H9 (cell line): ENCODE measurements at regions not wholly inside any gene's neighbourhood (a gene's known extent, or its start where the extent isn't known, plus 50 kb on each side); places are given as distances from the start of the nearest gene placed in this dataset.
A peak's percentile ranks its signal among the peaks of the same experiment; 100 is the strongest.

ENCODE experiments used
- DNase-seq: peaks from one replicate; pipeline ENCODE4 v3.0.0-alpha.2; 2017
- H2AFZ ChIP-seq: one replicate; pipeline ENCODE4 v1.6.1; 2013; ENCODE audit warnings: mild to moderate bottlenecking, low read length, control low read depth, moderate library complexity
- H2AK5ac ChIP-seq: 2 replicates; pipeline ENCODE4 v1.6.1; 2013; ENCODE audit warnings: low read length, control low read depth, mixed read lengths; ENCODE audit not compliant: insufficient read length
- H2BK120ac ChIP-seq: one replicate; pipeline ENCODE4 v1.6.1; 2013; ENCODE audit warnings: low read depth, mild to moderate bottlenecking, low read length, control low read depth, inconsistent platforms; ENCODE audit not compliant: poor library complexity, severe bottlenecking
- H2BK12ac ChIP-seq: 2 replicates; pipeline ENCODE4 v1.6.1; 2013; ENCODE audit warnings: low read length, control low read depth, mixed read lengths, low read depth; ENCODE audit not compliant: insufficient read length
- H2BK15ac ChIP-seq: 2 replicates; pipeline ENCODE4 v1.6.1; 2013; ENCODE audit warnings: low read depth, low read length, control low read depth
- H2BK20ac ChIP-seq: one replicate; pipeline ENCODE4 v1.6.1; 2013; ENCODE audit warnings: low read depth, mild to moderate bottlenecking, low read length, control low read depth, inconsistent platforms; ENCODE audit not compliant: poor library complexity, severe bottlenecking
- H2BK5ac ChIP-seq: 2 replicates; pipeline ENCODE4 v1.6.1; 2013; ENCODE audit warnings: low read length, control low read depth, mixed read lengths; ENCODE audit not compliant: insufficient read length
- H3K14ac ChIP-seq: 2 replicates; pipeline ENCODE4 v1.6.1; 2013; ENCODE audit warnings: low read length, control low read depth; ENCODE audit not compliant: insufficient read depth
- H3K18ac ChIP-seq: 2 replicates; pipeline ENCODE4 v1.6.1; 2013; ENCODE audit warnings: low read depth, mild to moderate bottlenecking, mixed read lengths, low read length, control low read depth; ENCODE audit not compliant: insufficient read length
- H3K23ac ChIP-seq: 2 replicates; pipeline ENCODE4 v1.6.1; 2013; ENCODE audit warnings: low read length, control low read depth, mixed read lengths, low read depth; ENCODE audit not compliant: insufficient read length
- H3K23me2 ChIP-seq: 2 replicates; pipeline ENCODE4 v1.6.1; 2013; ENCODE audit warnings: low read depth, mild to moderate bottlenecking, mixed read lengths, low read length, control low read depth; ENCODE audit not compliant: insufficient read length, poor library complexity, severe bottlenecking
- H3K27ac ChIP-seq: 2 replicates; pipeline ENCODE4 v1.5.1; 2013; ENCODE audit warnings: low read length, control low read depth, mixed read lengths, low read depth; ENCODE audit not compliant: insufficient read length
- H3K27me3 ChIP-seq: 2 replicates; pipeline ENCODE4 v1.6.1; 2013; ENCODE audit warnings: low read length, control low read depth, inconsistent platforms; ENCODE audit not compliant: insufficient read depth
- H3K4ac ChIP-seq: 2 replicates; pipeline ENCODE4 v1.6.1; 2013; ENCODE audit warnings: low read depth, mild to moderate bottlenecking, control low read depth, inconsistent platforms, low read length, moderate library complexity
- H3K4me1 ChIP-seq: 2 replicates; pipeline ENCODE4 v1.6.1; 2013; ENCODE audit warnings: low read length, control low read depth, inconsistent platforms; ENCODE audit not compliant: insufficient read depth
- H3K4me2 ChIP-seq: 2 replicates; pipeline ENCODE4 v1.6.1; 2013; ENCODE audit warnings: low read length, control low read depth, mixed read lengths; ENCODE audit not compliant: insufficient read length, insufficient read depth
- H3K56ac ChIP-seq: 2 replicates; pipeline ENCODE4 v1.6.1; 2013; ENCODE audit warnings: low read depth, mild to moderate bottlenecking, mixed read lengths, low read length, control low read depth; ENCODE audit not compliant: insufficient read length
- H3K79me1 ChIP-seq: 2 replicates; pipeline ENCODE4 v1.6.1; 2013; ENCODE audit warnings: low read depth, mild to moderate bottlenecking, moderate library complexity, low read length, control low read depth, inconsistent platforms; ENCODE audit not compliant: insufficient read depth, poor library complexity, severe bottlenecking
- H3K79me2 ChIP-seq: 2 replicates; pipeline ENCODE4 v1.6.1; 2013; ENCODE audit warnings: low read length, control low read depth, inconsistent platforms; ENCODE audit not compliant: insufficient read depth
- H3K9ac ChIP-seq: 2 replicates; pipeline ENCODE4 v1.6.1; 2013; ENCODE audit warnings: low read length, control low read depth, mixed read lengths; ENCODE audit not compliant: insufficient read length; ENCODE audit errors: extremely low read depth
- H3K9me3 ChIP-seq: one replicate; pipeline ENCODE4 v1.6.1; 2013; ENCODE audit warnings: low read depth, low read length, inconsistent platforms; ENCODE audit not compliant: control insufficient read depth
- H3T11ph ChIP-seq: one replicate; pipeline ENCODE4 v1.6.1; 2013; ENCODE audit warnings: mild to moderate bottlenecking, low read length, control low read depth, inconsistent platforms
- H4K20me1 ChIP-seq: one replicate; pipeline ENCODE4 v1.6.1; 2013; ENCODE audit not compliant: control insufficient read depth, insufficient read length, insufficient read depth
- H4K5ac ChIP-seq: 2 replicates; pipeline ENCODE4 v1.6.1; 2013; ENCODE audit warnings: low read depth, mild to moderate bottlenecking, mixed read lengths, low read length, control low read depth; ENCODE audit not compliant: insufficient read length
- H4K8ac ChIP-seq: replicated peaks from 2 replicates; pipeline ENCODE4 v1.6.1; 2013; ENCODE audit warnings: low read length, control low read depth, mixed read lengths, low read depth; ENCODE audit not compliant: insufficient read length
- H4K91ac ChIP-seq: 2 replicates; pipeline ENCODE4 v1.6.1; 2013; ENCODE audit warnings: low read depth, mild to moderate bottlenecking, moderate library complexity, mixed read lengths, low read length, control low read depth; ENCODE audit not compliant: insufficient read length
- H3K27ac Mint-ChIP-seq, 3 experiments: 2 replicates in 2 of 3; 3 replicates in 1 of 3; pipeline ENCODE4 v1.8.0; 2020 to 2021; ENCODE audit warnings: mixed read lengths in 3 of 3, mild to moderate bottlenecking in 1 of 3, moderate library complexity in 1 of 3
- H3K27me3 Mint-ChIP-seq: 2 replicates; pipeline ENCODE4 v1.8.0; 2021; ENCODE audit warnings: low read depth, mild to moderate bottlenecking, moderate library complexity, mixed read lengths
- H3K36me3 Mint-ChIP-seq, 3 experiments: 2 replicates in 2 of 3; 3 replicates in 1 of 3; pipeline ENCODE4 v1.8.0; 2020 to 2021; ENCODE audit warnings: low read depth in 3 of 3, mixed read lengths in 3 of 3; ENCODE audit not compliant: insufficient read depth in 1 of 3
- H3K4me1 Mint-ChIP-seq, 2 experiments: 2 replicates each; pipeline ENCODE4 v1.8.0; 2020; ENCODE audit warnings: mixed read lengths in 2 of 2
- H3K4me3 Mint-ChIP-seq, 2 experiments: 2 replicates in 1 of 2; 3 replicates in 1 of 2; pipeline ENCODE4 v1.8.0; 2020 to 2021; ENCODE audit warnings: mild to moderate bottlenecking in 2 of 2, mixed read lengths in 2 of 2, moderate library complexity in 1 of 2
- H3K9me3 Mint-ChIP-seq, 2 experiments: 2 replicates in 1 of 2; 3 replicates in 1 of 2; pipeline ENCODE4 v1.8.0; 2020; ENCODE audit warnings: mild to moderate bottlenecking in 2 of 2, mixed read lengths in 2 of 2, moderate library complexity in 1 of 2
- WGBS: extraction: QIAGEN DNeasy Blood & Tissue Kit; methylation state at CpG from one replicate; pipeline ENCODE4 v1.1.7; 2013; ENCODE audit warnings: missing lambda C conversion rate, low lambda C conversion rate, mixed read lengths; ENCODE audit not compliant: insufficient read length; ENCODE audit errors: extremely low coverage; 5-methylcytosine and 5-hydroxymethylcytosine counted together
- TF ChIP-seq, protein P1 (sequence below): fragments of 200-600 bp; sonication (generic); conservative IDR thresholded peaks from 3 replicates; pipeline ENCODE4 v1.8.0; 2021; ENCODE audit warnings: antibody characterized with exemption, mild to moderate bottlenecking

- Histone ChIP-seq H3K79me1 (no peaks in the 10 kb centered on the region), H2BK12ac (no peak overlapping the region), H3K79me2 (no peaks in the 10 kb centered on the region), H3K27ac (no peak overlapping the region), H3K9ac (no peak overlapping the region), H3T11ph (no peak overlapping the region), H3K18ac (no peak overlapping the region), H3K27me3 (no peaks in the 10 kb centered on the region; the same call in 1 of the 2 replicates), H3K9me3 (no peaks in the 10 kb centered on the region), H2BK20ac (no peak overlapping the region), H3K56ac (no peak overlapping the region), H2AFZ (no peak overlapping the region), H2BK5ac (no peak overlapping the region), H3K4ac (no peak overlapping the region), H4K20me1 (no peaks in the 10 kb centered on the region), H3K4me1 (no peaks in the 10 kb centered on the region), H3K23ac (no peak overlapping the region), H2BK120ac (no peak overlapping the region), H2AK5ac (no peak overlapping the region), H4K91ac (no peak overlapping the region), H4K5ac (no peak overlapping the region), H2BK15ac (no peak overlapping the region), H3K23me2 (no peaks in the 10 kb centered on the region), H3K4me2 (no peak overlapping the region), H4K8ac (no peak overlapping the region), H3K14ac (no peak overlapping the region)
- Mint-ChIP-seq H3K27me3 (peaks cover 26% of the 10 kb centered on the region), H3K27ac (no peak overlapping the region; a peak in 1 of 7 replicates), H3K9me3 (no peaks in the 10 kb centered on the region; a peak in 1 of 5 replicates), H3K4me3 (no peak overlapping the region), H3K36me3 (no peaks in the 10 kb centered on the region), H3K4me1 (peaks cover 0 to 3% of the 10 kb centered on the region in 2 experiments; a peak in 2 of 4 replicates)
- WGBS: no CpG with 5 or more reads among the region's 6 CpGs
- DNase-seq: peak; percentile 60
- TF ChIP-seq, protein P1, sequence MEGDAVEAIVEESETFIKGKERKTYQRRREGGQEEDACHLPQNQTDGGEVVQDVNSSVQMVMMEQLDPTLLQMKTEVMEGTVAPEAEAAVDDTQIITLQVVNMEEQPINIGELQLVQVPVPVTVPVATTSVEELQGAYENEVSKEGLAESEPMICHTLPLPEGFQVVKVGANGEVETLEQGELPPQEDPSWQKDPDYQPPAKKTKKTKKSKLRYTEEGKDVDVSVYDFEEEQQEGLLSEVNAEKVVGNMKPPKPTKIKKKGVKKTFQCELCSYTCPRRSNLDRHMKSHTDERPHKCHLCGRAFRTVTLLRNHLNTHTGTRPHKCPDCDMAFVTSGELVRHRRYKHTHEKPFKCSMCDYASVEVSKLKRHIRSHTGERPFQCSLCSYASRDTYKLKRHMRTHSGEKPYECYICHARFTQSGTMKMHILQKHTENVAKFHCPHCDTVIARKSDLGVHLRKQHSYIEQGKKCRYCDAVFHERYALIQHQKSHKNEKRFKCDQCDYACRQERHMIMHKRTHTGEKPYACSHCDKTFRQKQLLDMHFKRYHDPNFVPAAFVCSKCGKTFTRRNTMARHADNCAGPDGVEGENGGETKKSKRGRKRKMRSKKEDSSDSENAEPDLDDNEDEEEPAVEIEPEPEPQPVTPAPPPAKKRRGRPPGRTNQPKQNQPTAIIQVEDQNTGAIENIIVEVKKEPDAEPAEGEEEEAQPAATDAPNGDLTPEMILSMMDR: no peak
Observed at GRCh38 chr1:10873189-10873588, 76.7 kb upstream of the CASZ1 start.
